D721Med (cell line): ENCODE measurements at regions not wholly inside any gene's neighbourhood (a gene's known extent, or its start where the extent isn't known, plus 50 kb on each side); places are given as distances from the start of the nearest gene placed in this dataset.

Experiments
- DNase-seq: peaks from one replicate; pipeline ENCODE4 v3.0.0; 2011; ENCODE audit warnings: low spot score; ENCODE audit not compliant: insufficient read length
- FAIRE-seq: peaks from 2 replicates; lab custom pipeline; 2011; peaks lifted over from hg19 to GRCh38; lab: Jason Lieb, UNC
- CTCF ChIP-seq: IDR thresholded peaks from 2 replicates; pipeline ENCODE4 v1.5.1; 2012; ENCODE audit warnings: mild to moderate bottlenecking, control low read depth; ENCODE audit not compliant: insufficient read depth; ENCODE audit errors: missing control alignments

GRCh38 chr2:9081750-9082149 lies 78.3 kb upstream of the MBOAT2 start:
- no peak for TF ChIP-seq CTCF
- DNase-seq, result no peak
- FAIRE-seq, result no peak

GRCh38 chr2:9078405-9078804 lies 74.9 kb upstream of the MBOAT2 start:
- no peak for DNase-seq
- no peak for FAIRE-seq
- TF ChIP-seq CTCF, result no peak

GRCh38 chr2:9077691-9078090 lies 74.2 kb upstream of the MBOAT2 start:
- DNase-seq (no peak), FAIRE-seq (no peak)
- TF ChIP-seq CTCF, result no peak

GRCh38 chr2:9076755-9077154 lies 73.3 kb upstream of the MBOAT2 start:
- no peak for FAIRE-seq
- no peak for DNase-seq
- TF ChIP-seq CTCF, result no peak

- DNase-seq (no peak), FAIRE-seq (no peak)
- no peak for TF ChIP-seq CTCF
These were observed 72.7 kb upstream of the MBOAT2 start for GRCh38 chr2:9076210-9076609.

- TF ChIP-seq CTCF, result no peak
- DNase-seq, result no peak
These were observed 71.4 kb upstream of the MBOAT2 start for GRCh38 chr2:9074930-9075329.

GRCh38 chr2:9071584-9072124 lies 68.2 kb upstream of the MBOAT2 start:
- DNase-seq, result no peak
- TF ChIP-seq CTCF, result no peak
- FAIRE-seq, result no peak

More at GRCh38 chr2:9074930-9075329, 71.4 kb upstream of the MBOAT2 start:
- FAIRE-seq, result no peak
